HepG2 (cell line): ENCODE measurements at regions not wholly inside any gene's neighbourhood (a gene's known extent, or its start where the extent isn't known, plus 50 kb on each side); places are given as distances from the start of the nearest gene placed in this dataset.

ENCODE experiments used
- CBX5 ChIP-seq: sonication (generic); formaldehyde crosslinking; IDR thresholded peaks from 2 replicates; pipeline ENCODE4 v1.4.0; 2020; ENCODE audit warnings: missing genetic modification reagents, borderline replicate concordance
- EP300 ChIP-seq, 3 experiments: sonication (generic) in 1 of 3; formaldehyde crosslinking in 1 of 3; IDR thresholded peaks; 2 replicates each; pipeline versions ENCODE4 v1.5.1 to v1.6.1; 2011 to 2020; ENCODE audit warnings: low read depth in 2 of 3, low read length in 2 of 3, borderline replicate concordance in 1 of 3, improper control_type of control experiment in 1 of 3, mild to moderate bottlenecking in 1 of 3, missing genetic modification reagents in 1 of 3, moderate library complexity in 1 of 3
- SIN3A ChIP-seq: IDR thresholded peaks from 2 replicates; pipeline ENCODE4 v1.6.1; 2011; ENCODE audit warnings: low read depth, mild to moderate bottlenecking, control low read depth, low read length, borderline replicate concordance

- TF ChIP-seq SIN3A (no peak), CBX5 (CRISPR knock-in tag) (no peak), EP300 (IDR thresholded peaks at IDR 0.05; ENCODE audit: low read depth in 2 of 2, low read length in 2 of 2) (no peak), EP300 (CRISPR knock-in tag; IDR thresholded peaks at IDR 0.05; ENCODE audit: borderline replicate concordance) (no peak)
Observed at GRCh38 chr5:31086839-31087415, 106.6 kb upstream of the CDH6 start.
